Osteocyte (in vitro differentiated cells): ENCODE measurements at regions not wholly inside any gene's neighbourhood (a gene's known extent, or its start where the extent isn't known, plus 50 kb on each side); places are given as distances from the start of the nearest gene placed in this dataset.

Source experiments
- DNase-seq: peaks from one replicate; pipeline ENCODE4 v3.0.0; 2021; ENCODE audit warnings: mixed read lengths; ENCODE audit not compliant: unreplicated experiment; ENCODE audit errors: extremely low spot score
- H3K27ac Mint-ChIP-seq: one replicate; pipeline ENCODE4 v1.8.0; 2021; ENCODE audit warnings: mild to moderate bottlenecking, mixed read lengths; ENCODE audit not compliant: unreplicated experiment
- H3K27me3 Mint-ChIP-seq: one replicate; pipeline ENCODE4 v1.8.0; 2021; ENCODE audit warnings: mixed read lengths; ENCODE audit not compliant: unreplicated experiment
- H3K36me3 Mint-ChIP-seq: one replicate; pipeline ENCODE4 v1.8.0; 2021; ENCODE audit warnings: mixed read lengths; ENCODE audit not compliant: unreplicated experiment
- H3K4me1 Mint-ChIP-seq: one replicate; pipeline ENCODE4 v1.8.0; 2021; ENCODE audit warnings: mixed read lengths; ENCODE audit not compliant: unreplicated experiment
- H3K4me3 Mint-ChIP-seq: one replicate; pipeline ENCODE4 v1.8.0; 2021; ENCODE audit warnings: mild to moderate bottlenecking, moderate library complexity, mixed read lengths; ENCODE audit not compliant: unreplicated experiment
- H3K9me3 Mint-ChIP-seq: one replicate; pipeline ENCODE4 v1.8.0; 2021; ENCODE audit warnings: mixed read lengths; ENCODE audit not compliant: unreplicated experiment
- CTCF ChIP-seq: fragments of 200-600 bp; sonication (generic); IDR thresholded peaks from 2 replicates; pipeline ENCODE4 v1.5.0; 2021; ENCODE audit warnings: antibody characterized with exemption, mild to moderate bottlenecking, moderate library complexity

DNA sequence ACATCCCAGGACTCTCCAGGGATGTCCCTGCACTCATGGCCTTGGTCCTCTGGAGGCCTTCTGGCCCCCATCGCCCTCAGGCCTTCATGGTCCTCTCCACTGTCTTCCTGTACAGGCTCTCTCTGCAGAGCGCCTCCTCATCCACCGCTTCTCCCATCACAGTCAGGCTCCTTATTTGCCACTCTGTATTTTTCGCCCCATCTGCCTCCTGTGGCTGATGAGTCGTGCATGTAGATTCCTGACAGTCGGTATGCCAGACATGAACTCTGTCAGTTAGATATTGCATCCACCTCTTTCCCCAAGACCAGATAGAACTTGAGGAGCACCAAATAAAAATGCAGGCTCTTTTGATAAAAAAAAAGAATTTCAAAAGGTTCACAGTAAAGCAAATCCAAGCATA is 362.8 kb downstream of the IRX1 start:
- H3K27me3 Mint-ChIP-seq, result no peaks in the 10 kb centered on the region
- no peak overlapping the region for H3K4me3 Mint-ChIP-seq
- peaks cover 49% of the 10 kb centered on the region for H3K9me3 Mint-ChIP-seq
- no peak for TF ChIP-seq CTCF
- H3K36me3 Mint-ChIP-seq, result no peaks in the 10 kb centered on the region
- no peak overlapping the region for H3K27ac Mint-ChIP-seq
- DNase-seq, result no peak
- no peaks in the 10 kb centered on the region for H3K4me1 Mint-ChIP-seq

GRCh38 chr5:3962113-3962512 is 366.5 kb downstream of the IRX1 start:
- H3K27ac Mint-ChIP-seq, result no peak overlapping the region
- no peaks in the 10 kb centered on the region for H3K4me1 Mint-ChIP-seq
- no peak overlapping the region for H3K4me3 Mint-ChIP-seq
- DNase-seq, result no peak
- no peak for TF ChIP-seq CTCF
- no peaks in the 10 kb centered on the region for H3K27me3 Mint-ChIP-seq
- H3K9me3 Mint-ChIP-seq, result peaks cover 42% of the 10 kb centered on the region
- no peaks in the 10 kb centered on the region for H3K36me3 Mint-ChIP-seq

DNA sequence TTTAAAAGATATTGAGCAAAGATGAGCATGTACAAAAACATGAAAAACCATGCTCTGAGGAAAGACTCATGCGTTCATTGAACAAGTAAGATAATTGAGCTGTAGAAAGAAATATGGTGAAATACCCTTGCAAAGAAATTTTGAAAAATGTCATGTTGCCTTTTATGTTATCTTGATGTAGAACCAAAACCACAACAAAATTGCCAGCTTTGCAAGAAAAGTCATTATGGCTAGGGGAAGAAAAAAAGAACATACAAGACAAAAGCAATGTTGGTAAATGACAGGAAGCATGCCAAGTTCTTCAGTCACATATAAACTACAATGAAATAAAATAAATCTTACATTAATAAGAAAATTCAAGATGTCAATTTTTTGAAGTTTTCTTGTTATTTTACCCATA is 368.0 kb downstream of the IRX1 start:
- Mint-ChIP-seq H3K27ac (no peak overlapping the region), H3K9me3 (peaks cover 35% of the 10 kb centered on the region), H3K4me3 (no peak overlapping the region), H3K27me3 (no peaks in the 10 kb centered on the region), H3K36me3 (no peaks in the 10 kb centered on the region), H3K4me1 (no peaks in the 10 kb centered on the region)
- no peak for DNase-seq
- no peak for TF ChIP-seq CTCF

- Mint-ChIP-seq H3K4me1 (no peaks in the 10 kb centered on the region), H3K9me3 (peaks cover 52% of the 10 kb centered on the region), H3K27ac (no peak overlapping the region), H3K27me3 (no peaks in the 10 kb centered on the region), H3K4me3 (no peak overlapping the region), H3K36me3 (no peaks in the 10 kb centered on the region)
- TF ChIP-seq CTCF, result no peak
- no peak for DNase-seq
These were observed 384.5 kb downstream of the IRX1 start for GRCh38 chr5:3980156-3980555.

GRCh38 chr5:3987867-3988266 is 392.2 kb downstream of the IRX1 start:
- no peaks in the 10 kb centered on the region for H3K36me3 Mint-ChIP-seq

More at GRCh38 chr5:3987867-3988266, 392.2 kb downstream of the IRX1 start:
- H3K4me3 Mint-ChIP-seq, result no peak overlapping the region
- peaks cover 47% of the 10 kb centered on the region for H3K9me3 Mint-ChIP-seq
- no peak for TF ChIP-seq CTCF
- H3K27ac Mint-ChIP-seq, result no peak overlapping the region
- H3K27me3 Mint-ChIP-seq, result no peaks in the 10 kb centered on the region
- H3K4me1 Mint-ChIP-seq, result no peaks in the 10 kb centered on the region
- DNase-seq, result no peak
